B cell (primary cell): ENCODE measurements at regions not wholly inside any gene's neighbourhood (a gene's known extent, or its start where the extent isn't known, plus 50 kb on each side); places are given as distances from the start of the nearest gene placed in this dataset.

Experiments
- ATAC-seq: fragments of 200-7000 bp; cut with Tn5 transposase; one replicate; pipeline ENCODE4 v1.10.0; 2021; ENCODE audit warnings: low read depth, mild to moderate bottlenecking, moderate number of reproducible peaks, moderate library complexity
- CTCF ChIA-PET: fragments of 350-600 bp; sonication (Branson Sonifier 250); formaldehyde crosslinking; loops from one replicate; lab custom pipeline; 2021; ENCODE audit warnings: antibody characterized with exemption, inconsistent platforms; lab: Charles Lee
- POLR2A ChIA-PET: fragments of 350-600 bp; sonication (Branson Sonifier 250); formaldehyde crosslinking; loops from one replicate; lab custom pipeline; 2021; ENCODE audit warnings: antibody characterized with exemption; lab: Charles Lee
- DNase-seq: peaks from one replicate; pipeline ENCODE4 v3.0.0; 2013
- H2AFZ ChIP-seq: 2 replicates; pipeline ENCODE4 v1.6.1; 2012; ENCODE audit warnings: mild to moderate bottlenecking, low read depth, low read length; ENCODE audit not compliant: insufficient read depth, poor library complexity, severe bottlenecking
- H3K27ac ChIP-seq, 2 donors: 1 replicate in 1 of 2; 2 replicates in 1 of 2; pipeline ENCODE4 v1.5.1; 2012 to 2013; ENCODE audit warnings: low read length in 2 of 2, mild to moderate bottlenecking in 2 of 2, moderate library complexity in 1 of 2
- H3K27me3 ChIP-seq, 4 experiments: fragments of 200-600 bp in 1 of 4; sonication (generic) in 1 of 4; replicated peaks in 1 of 4; 1 replicate in 2 of 4; 2 replicates in 2 of 4; pipeline versions ENCODE4 v1.6.1 to v1.7.0; 2013 to 2016; ENCODE audit warnings: low read length in 3 of 4, mild to moderate bottlenecking in 2 of 4, mixed read lengths in 1 of 4, moderate library complexity in 1 of 4; ENCODE audit not compliant: insufficient read depth in 4 of 4, control insufficient read depth in 3 of 4; ENCODE audit errors: control extremely low read depth in 1 of 4
- H3K36me3 ChIP-seq, 2 experiments: replicated peaks in 1 of 2; 1 replicate in 1 of 2; 2 replicates in 1 of 2; pipeline versions ENCODE4 v1.6.1 to v1.7.1; 2013; ENCODE audit warnings: low read length in 1 of 2; ENCODE audit not compliant: insufficient read depth in 2 of 2, control insufficient read depth in 1 of 2; ENCODE audit errors: control extremely low read depth in 1 of 2, extremely low read depth in 1 of 2
- H3K4me1 ChIP-seq, 2 donors: fragments of 200-600 bp in 1 of 2; sonication (generic) in 1 of 2; 1 replicate in 1 of 2; 2 replicates in 1 of 2; pipeline versions ENCODE4 v1.5.1 to v1.6.1; 2013 to 2017; ENCODE audit warnings: low read length in 2 of 2; ENCODE audit not compliant: control insufficient read depth in 2 of 2, insufficient read depth in 2 of 2
- H3K4me2 ChIP-seq: replicated peaks from 2 replicates; pipeline ENCODE3; 2012; ENCODE audit warnings: mild to moderate bottlenecking, low read depth, low read length; ENCODE audit not compliant: poor library complexity, severe bottlenecking
- H3K4me3 ChIP-seq, 5 experiments: fragments of 200-600 bp in 1 of 5; sonication (generic) in 1 of 5; 1 replicate in 3 of 5; 2 replicates in 2 of 5; pipeline versions ENCODE4 v1.5.1 to v1.7.0; 2011 to 2016; ENCODE audit warnings: low read length in 4 of 5, mild to moderate bottlenecking in 4 of 5, low read depth in 2 of 5, control low read depth in 1 of 5, moderate library complexity in 1 of 5; ENCODE audit not compliant: insufficient read depth in 1 of 5; ENCODE audit errors: control extremely low read depth in 1 of 5, extremely low read depth in 1 of 5
- H3K79me2 ChIP-seq: fragments of 200-600 bp; sonication (generic); one replicate; pipeline ENCODE4 v1.6.0; 2016; ENCODE audit warnings: low read length; ENCODE audit not compliant: control insufficient read depth, insufficient read depth
- H3K9ac ChIP-seq: fragments of 200-600 bp; sonication (generic); 2 replicates; pipeline ENCODE4 v1.6.1; 2017; ENCODE audit warnings: mild to moderate bottlenecking, low read length, moderate library complexity
- H3K9me3 ChIP-seq, 3 donors: one replicate each; pipeline versions ENCODE4 v1.6.1 to v1.7.1; 2013; ENCODE audit warnings: low read length in 2 of 3; ENCODE audit not compliant: control insufficient read depth in 2 of 3, insufficient read depth in 1 of 3; ENCODE audit errors: control extremely low read depth in 1 of 3
- H4K20me1 ChIP-seq: 2 replicates; pipeline ENCODE4 v1.6.0; 2012; ENCODE audit warnings: mild to moderate bottlenecking, low read length; ENCODE audit not compliant: insufficient read depth, control insufficient read depth, poor library complexity, severe bottlenecking
- H3K27ac Mint-ChIP-seq: one replicate; pipeline ENCODE4 v1.8.0; 2021; ENCODE audit warnings: mixed read lengths
- H3K27me3 Mint-ChIP-seq: one replicate; pipeline ENCODE4 v1.8.0; 2021; ENCODE audit warnings: mixed read lengths
- H3K4me1 Mint-ChIP-seq: one replicate; pipeline ENCODE4 v1.8.0; 2021; ENCODE audit warnings: mixed read lengths
- H3K4me3 Mint-ChIP-seq: one replicate; pipeline ENCODE4 v1.8.0; 2021; ENCODE audit warnings: mixed read lengths
- H3K9me3 Mint-ChIP-seq: one replicate; pipeline ENCODE4 v1.8.0; 2022; ENCODE audit warnings: mixed read lengths; ENCODE audit not compliant: insufficient read depth
- CTCF ChIP-seq: fragments of 200-600 bp; IDR thresholded peaks from one replicate; pipeline ENCODE4 v1.8.0; 2022; ENCODE audit warnings: antibody characterized with exemption, mild to moderate bottlenecking
- EZH2 ChIP-seq: IDR thresholded peaks from 2 replicates; pipeline ENCODE4 v1.6.1; 2012; ENCODE audit warnings: borderline replicate concordance, low read depth, mild to moderate bottlenecking, moderate library complexity, low read length; ENCODE audit not compliant: insufficient read depth, poor library complexity, severe bottlenecking
- WGBS: methylation state at CpG from one replicate; pipeline ENCODE4 v1.1.5; 2013; ENCODE audit warnings: missing lambda C conversion rate; ENCODE audit not compliant: insufficient coverage; 5-methylcytosine and 5-hydroxymethylcytosine counted together
- intact Hi-C: fragments of 100-400 bp; cut with micrococcal nuclease; formaldehyde crosslinking; loops from one replicate; pipeline ENCODE4 v1.10.0; 2022

- H3K36me3 ChIP-seq: no peaks in the 10 kb centered on the region
- Mint-ChIP-seq H3K4me1 (no peaks in the 10 kb centered on the region), H3K9me3 (no peaks in the 10 kb centered on the region), H3K27me3 (no peaks in the 10 kb centered on the region), H3K27ac (no peak overlapping the region), H3K4me3 (no peak overlapping the region)
- no peak overlapping the region for H3K4me3 ChIP-seq
- TF ChIP-seq EZH2: no peak
- no peak for TF ChIP-seq CTCF
- no peaks in the 10 kb centered on the region for H3K27me3 ChIP-seq
- intact Hi-C loops: no loop called here
- no peaks in the 10 kb centered on the region for H4K20me1 ChIP-seq
- H3K79me2 ChIP-seq: no peaks in the 10 kb centered on the region
- ChIA-PET CTCF (no interaction called here), POLR2A (no interaction called here)
- no peak for ATAC-seq
- H3K4me2 ChIP-seq: no peak overlapping the region
- H2AFZ ChIP-seq: no peak overlapping the region
- H3K27ac ChIP-seq: no peak overlapping the region
- no peak for DNase-seq
- H3K9me3 ChIP-seq: no peaks in the 10 kb centered on the region
- H3K9ac ChIP-seq: no peak overlapping the region
- no peaks in the 10 kb centered on the region for H3K4me1 ChIP-seq
Measured at GRCh38 chr2:41152318-41152717, 700.4 kb upstream of the SLC8A1 start.

- no peak for ATAC-seq
- no peaks in the 10 kb centered on the region for H3K4me1 Mint-ChIP-seq
- no peak overlapping the region for H3K4me3 Mint-ChIP-seq
- H3K9me3 Mint-ChIP-seq: no peaks in the 10 kb centered on the region
- no peak for DNase-seq
- H3K79me2 ChIP-seq: no peaks in the 10 kb centered on the region
- H3K27ac Mint-ChIP-seq: no peak overlapping the region
- H3K9ac ChIP-seq: no peak overlapping the region
- no peak overlapping the region for H3K27ac ChIP-seq
- TF ChIP-seq CTCF: no peak
- TF ChIP-seq EZH2: no peak
- H3K27me3 Mint-ChIP-seq: no peaks in the 10 kb centered on the region
- ChIA-PET POLR2A (no interaction called here), CTCF (no interaction called here)
- intact Hi-C loops: no loop called here
- H3K4me1 ChIP-seq: no peaks in the 10 kb centered on the region
- WGBS: no CpG with 5 or more reads among the region's 1 CpG
- H4K20me1 ChIP-seq: no peaks in the 10 kb centered on the region
- H2AFZ ChIP-seq: no peak overlapping the region
- H3K4me3 ChIP-seq: no peak overlapping the region
- H3K4me2 ChIP-seq: no peak overlapping the region
- H3K27me3 ChIP-seq: no peaks in the 10 kb centered on the region
- no peaks in the 10 kb centered on the region for H3K9me3 ChIP-seq
- no peaks in the 10 kb centered on the region for H3K36me3 ChIP-seq
Measured at GRCh38 chr2:41160439-41160838, 708.5 kb upstream of the SLC8A1 start.
